GM12892 (cell line): ENCODE measurements at regions not wholly inside any gene's neighbourhood (a gene's known extent, or its start where the extent isn't known, plus 50 kb on each side); places are given as distances from the start of the nearest gene placed in this dataset.

Experiments
- POLR2AphosphoS5 ChIP-seq: IDR thresholded peaks from 2 replicates; pipeline ENCODE4 v1.6.1; 2011; ENCODE audit warnings: low read depth, low read length, control low read depth
- TAF1 ChIP-seq: IDR thresholded peaks from 2 replicates; pipeline ENCODE4 v1.6.1; 2011; ENCODE audit warnings: low read depth, mild to moderate bottlenecking, control low read depth, low read length, borderline replicate concordance

DNA sequence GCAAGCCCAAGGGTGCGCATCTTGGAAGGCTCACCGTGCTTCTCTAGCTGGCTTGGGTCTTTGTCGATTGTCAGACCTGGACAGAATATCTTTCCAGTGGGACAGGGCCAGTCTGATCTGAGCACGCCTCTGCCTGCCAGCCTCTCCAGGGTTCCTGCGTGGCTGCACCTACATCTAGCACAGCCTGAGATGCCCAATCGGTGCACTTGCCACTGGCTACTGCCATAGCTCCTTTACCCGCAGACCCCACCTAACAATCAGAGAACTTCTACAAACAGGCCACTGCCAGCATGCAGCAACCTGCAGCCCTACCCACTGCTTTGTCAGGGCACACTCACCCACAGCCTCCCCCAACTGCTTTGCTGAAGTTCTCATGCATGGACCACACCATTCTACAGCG, 56.7 kb upstream of the PHACTR3 start:
- TF ChIP-seq POLR2AphosphoS5 (no peak), TAF1 (no peak)
